ENCODE measurements at regions not wholly inside any gene's neighbourhood (a gene's known extent, or its start where the extent isn't known, plus 50 kb on each side); places are given as distances from the start of the nearest gene placed in this dataset.
A peak's percentile ranks its signal among the peaks of the same experiment; 100 is the strongest.

DNA sequence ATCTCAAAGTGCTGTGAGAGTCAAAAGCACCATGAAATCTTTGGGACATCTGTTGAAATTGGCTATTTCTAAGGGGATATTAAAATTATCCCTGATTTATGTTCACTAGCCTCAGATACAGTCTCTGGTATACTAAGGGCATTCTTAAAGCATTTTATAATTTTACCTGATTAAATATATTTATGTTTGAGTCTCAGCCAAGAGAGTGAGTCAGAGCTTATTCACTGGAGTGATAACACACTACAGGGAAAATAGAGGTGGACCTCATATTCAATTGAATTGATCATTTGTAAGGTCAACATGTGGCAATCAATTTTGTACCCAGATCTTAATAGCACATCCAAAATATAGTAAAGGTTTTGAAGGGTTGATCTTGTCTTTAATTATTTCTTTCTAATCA, 733.6 kb downstream of the EPHA3 start:
- DNase-seq (ENCODE audit: extremely low spot score) = no peak
- no peak overlapping the region for H3K27ac ChIP-seq (ENCODE audit: low read depth)
- H3K4me3 ChIP-seq (ENCODE audit: low read depth, low read length) = no peak overlapping the region

DNA sequence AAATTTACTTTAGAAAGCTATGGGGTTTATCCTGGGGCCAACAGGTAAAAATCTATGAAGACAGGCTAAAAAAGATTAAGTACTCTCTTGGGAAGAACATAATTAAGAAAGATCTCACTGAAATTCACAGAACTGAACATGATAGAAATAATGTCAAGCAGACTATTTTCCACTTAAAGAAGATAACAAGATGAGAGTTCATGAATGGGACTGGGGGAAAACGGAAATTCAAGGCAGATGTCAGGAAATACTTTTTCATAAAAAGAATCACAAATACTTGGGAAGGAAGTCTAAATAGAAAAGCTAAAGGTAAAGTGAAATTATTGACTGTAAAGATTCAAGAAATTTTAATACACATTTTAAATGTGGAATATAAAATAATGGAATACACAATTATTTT, 737.6 kb downstream of the EPHA3 start:
- Histone ChIP-seq H3K4me3 (ENCODE audit: low read depth, low read length) (no peak overlapping the region), H3K4me1 (ENCODE audit: insufficient read depth) (no peaks in the 10 kb centered on the region), H3K27ac (ENCODE audit: low read depth) (no peak overlapping the region), H3K36me3 (ENCODE audit: insufficient read depth) (no peaks in the 10 kb centered on the region)
- no peak for DNase-seq (ENCODE audit: extremely low spot score)
- WGBS = 83% methylated on average over 1 of the region's 1 CpG

More for the DNA sequence above, 733.6 kb downstream of the EPHA3 start:
- Histone ChIP-seq H3K36me3 (ENCODE audit: insufficient read depth) (no peaks in the 10 kb centered on the region), H3K4me1 (ENCODE audit: insufficient read depth) (no peaks in the 10 kb centered on the region)

DNA sequence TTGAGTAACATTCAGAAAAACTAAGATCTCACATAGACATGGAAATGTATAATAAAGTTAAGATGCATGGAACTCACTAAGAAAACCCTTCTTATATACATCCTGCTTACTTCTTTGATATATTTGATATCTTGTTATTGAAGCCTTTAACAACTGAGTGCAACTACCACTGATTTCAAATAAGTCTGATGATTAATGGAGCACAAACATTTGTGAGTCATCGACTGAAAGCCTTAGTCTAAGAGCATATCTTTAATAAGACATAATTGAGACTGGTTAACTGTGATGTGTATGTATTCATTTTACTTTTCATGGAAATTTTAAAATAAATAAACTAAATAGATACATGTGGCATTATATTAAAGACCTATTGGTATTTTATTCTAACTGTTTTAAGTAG, 740.5 kb downstream of the EPHA3 start:
- no peak overlapping the region for H3K4me3 ChIP-seq (ENCODE audit: low read depth, low read length)
- no peak overlapping the region for H3K27ac ChIP-seq (ENCODE audit: low read depth)
- H3K36me3 ChIP-seq (ENCODE audit: insufficient read depth) = no peaks in the 10 kb centered on the region
- no peak for DNase-seq (ENCODE audit: extremely low spot score)
- no peaks in the 10 kb centered on the region for H3K4me1 ChIP-seq (ENCODE audit: insufficient read depth)
- 87% methylated on average over 1 of the region's 1 CpG for WGBS

DNA sequence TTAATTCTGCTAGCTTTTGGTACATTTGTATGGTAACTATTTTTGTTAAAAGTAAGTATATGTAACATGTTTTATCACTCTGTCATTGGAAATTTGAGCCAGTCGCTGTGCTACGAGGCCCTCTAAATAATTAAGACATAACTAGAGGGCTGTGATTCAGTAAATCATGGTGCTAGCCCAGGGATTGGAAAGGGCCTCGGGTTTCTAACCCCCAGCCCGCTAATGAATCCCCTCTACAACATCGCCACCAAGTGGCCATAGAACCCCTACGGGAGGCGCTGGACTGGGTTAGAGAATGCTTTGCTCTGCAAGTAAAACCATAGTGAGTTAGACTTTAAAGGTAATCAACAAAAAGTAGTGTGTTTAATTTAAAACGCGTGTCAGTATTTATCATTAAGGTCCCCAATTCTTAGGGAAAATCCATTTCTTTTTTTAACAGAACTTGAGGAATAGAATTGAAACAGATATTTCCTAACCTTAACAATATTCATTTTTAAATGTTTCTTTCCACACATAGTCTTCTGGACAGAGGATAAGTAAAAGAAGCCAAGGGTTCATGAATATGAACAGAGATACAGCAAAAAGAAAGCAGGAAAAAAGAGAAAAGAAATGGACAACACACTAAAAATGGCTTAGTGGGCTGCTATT, 744.7 kb downstream of the EPHA3 start:
- 35% methylated on average over 9 of the region's 9 CpGs for WGBS
- Histone ChIP-seq H3K4me3 (ENCODE audit: low read depth, low read length) (no peak overlapping the region), H3K4me1 (ENCODE audit: insufficient read depth) (no peaks in the 10 kb centered on the region), H3K36me3 (ENCODE audit: insufficient read depth) (no peaks in the 10 kb centered on the region), H3K27ac (ENCODE audit: low read depth) (no peak overlapping the region)
- peak; percentile 18 for DNase-seq (ENCODE audit: extremely low spot score)

DNA sequence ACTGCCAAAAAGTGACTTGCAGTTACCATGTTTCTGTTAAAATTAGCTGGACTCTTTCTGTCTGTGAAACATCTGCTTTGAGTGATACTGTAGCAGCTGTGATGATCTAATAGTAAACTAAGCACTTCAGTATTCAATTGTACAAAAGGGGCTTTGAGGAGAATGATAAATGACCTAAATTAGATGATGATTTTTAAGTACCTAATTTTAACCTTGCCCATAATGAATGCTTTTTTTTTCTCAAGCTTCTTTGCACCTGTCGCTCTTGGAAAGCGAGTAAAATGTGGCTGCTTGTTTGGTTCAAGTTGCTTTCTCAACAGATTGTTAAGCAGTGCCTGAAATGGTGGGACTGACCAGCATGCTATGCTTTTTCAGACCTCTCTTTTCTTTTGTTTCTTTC, 752.3 kb downstream of the EPHA3 start:
- no peak for DNase-seq (ENCODE audit: extremely low spot score)
- 86% methylated on average over 2 of the region's 2 CpGs for WGBS
- no peak overlapping the region for H3K4me3 ChIP-seq (ENCODE audit: low read depth, low read length)
- no peak overlapping the region for H3K27ac ChIP-seq (ENCODE audit: low read depth)
- H3K36me3 ChIP-seq (ENCODE audit: insufficient read depth) = no peaks in the 10 kb centered on the region
- no peaks in the 10 kb centered on the region for H3K4me1 ChIP-seq (ENCODE audit: insufficient read depth)

DNA sequence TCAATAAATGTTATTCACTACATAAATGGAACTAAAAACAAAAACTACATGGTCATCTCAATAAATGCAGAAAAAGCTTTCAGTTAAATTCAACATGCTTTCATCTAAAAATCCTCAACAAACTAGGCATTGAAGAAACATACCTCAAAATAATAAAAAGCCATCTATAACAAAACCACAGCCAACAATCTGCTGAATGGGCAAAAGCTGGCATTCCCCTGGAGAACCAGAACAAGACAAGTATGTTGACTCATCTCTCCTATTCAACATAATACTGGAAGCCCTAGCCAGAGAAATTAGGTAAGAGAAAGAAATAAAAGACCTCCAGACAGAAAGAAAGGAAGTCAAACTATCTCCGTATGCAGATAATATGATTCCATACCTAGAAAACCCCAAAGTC, 759.9 kb downstream of the EPHA3 start:
- Histone ChIP-seq H3K27ac (ENCODE audit: low read depth) (no peak overlapping the region), H3K4me3 (ENCODE audit: low read depth, low read length) (no peak overlapping the region), H3K36me3 (ENCODE audit: insufficient read depth) (no peaks in the 10 kb centered on the region), H3K4me1 (ENCODE audit: insufficient read depth) (no peaks in the 10 kb centered on the region)
- 96% methylated on average over 1 of the region's 1 CpG for WGBS
- no peak for DNase-seq (ENCODE audit: extremely low spot score)

DNA sequence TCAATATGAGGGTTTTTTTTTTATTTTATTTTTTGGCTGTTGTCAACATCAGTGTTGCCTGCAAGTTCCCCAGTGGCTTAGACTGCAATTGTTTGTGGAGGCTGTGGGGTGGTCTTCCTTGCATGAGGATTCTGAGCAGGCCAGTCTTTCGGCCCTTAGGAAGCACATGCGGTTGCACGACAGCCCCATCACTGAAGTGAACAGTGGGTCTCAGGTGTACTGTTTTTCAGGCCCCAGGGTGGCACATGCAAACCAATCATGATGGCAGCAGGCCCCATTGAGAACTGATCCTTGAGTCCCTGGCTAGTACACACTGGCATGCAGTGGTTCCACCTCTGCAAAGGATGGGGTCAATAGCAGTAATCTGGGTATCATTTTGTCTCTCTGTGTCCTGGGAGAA, 768.7 kb downstream of the EPHA3 start:
- Histone ChIP-seq H3K36me3 (ENCODE audit: insufficient read depth) (no peaks in the 10 kb centered on the region), H3K27ac (ENCODE audit: low read depth) (no peak overlapping the region), H3K4me1 (ENCODE audit: insufficient read depth) (no peaks in the 10 kb centered on the region), H3K4me3 (ENCODE audit: low read depth, low read length) (no peak overlapping the region)
- no peak for DNase-seq (ENCODE audit: extremely low spot score)
- WGBS = 98% methylated on average over 3 of the region's 3 CpGs

DNA sequence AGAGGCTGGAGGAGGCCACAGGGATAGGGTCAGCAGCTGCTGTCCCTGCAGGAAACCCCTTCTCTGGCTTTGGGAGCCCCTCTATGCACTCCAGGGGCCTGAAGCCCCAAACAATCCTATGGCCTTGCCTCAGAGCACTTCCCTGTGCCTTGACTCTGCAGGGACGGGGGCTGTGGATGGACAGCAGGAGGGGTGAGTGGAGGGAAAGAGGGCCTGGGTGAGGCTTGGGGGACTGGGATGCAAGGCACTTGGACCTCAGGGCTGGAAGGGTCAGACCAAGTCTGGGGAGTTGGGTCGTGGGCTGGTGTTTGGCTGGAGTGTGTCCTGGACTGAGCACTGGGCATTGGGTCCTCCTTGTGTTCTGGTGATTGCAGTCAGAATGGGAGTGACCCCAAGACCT, 769.8 kb downstream of the EPHA3 start:
- no peaks in the 10 kb centered on the region for H3K36me3 ChIP-seq (ENCODE audit: insufficient read depth)
- H3K27ac ChIP-seq (ENCODE audit: low read depth) = no peak overlapping the region
- H3K4me1 ChIP-seq (ENCODE audit: insufficient read depth) = no peaks in the 10 kb centered on the region
- WGBS = 90% methylated on average over 2 of the region's 2 CpGs
- H3K4me3 ChIP-seq (ENCODE audit: low read depth, low read length) = no peak overlapping the region
- no peak for DNase-seq (ENCODE audit: extremely low spot score)

DNA sequence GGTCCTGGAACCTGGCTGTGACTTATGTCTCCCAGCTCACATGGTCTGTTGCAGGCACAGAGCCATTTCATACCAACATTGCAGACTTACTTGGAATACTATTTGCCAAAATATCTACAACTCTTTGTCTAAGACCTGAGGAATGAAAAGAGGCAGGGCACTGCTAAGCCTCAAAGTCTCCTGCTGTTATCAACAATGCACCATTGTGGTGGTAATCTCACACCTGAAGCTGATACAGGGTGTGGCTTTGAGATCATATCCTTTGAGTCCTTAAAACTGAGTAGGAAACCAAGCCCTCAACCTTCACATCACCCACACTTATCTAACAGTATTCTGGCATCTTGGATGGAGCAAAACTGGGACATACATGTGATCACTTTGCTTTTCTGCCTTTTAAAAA, 782.0 kb downstream of the EPHA3 start:
- Histone ChIP-seq H3K4me1 (ENCODE audit: insufficient read depth) (no peaks in the 10 kb centered on the region), H3K4me3 (ENCODE audit: low read depth, low read length) (no peak overlapping the region), H3K27ac (ENCODE audit: low read depth) (no peak overlapping the region), H3K36me3 (ENCODE audit: insufficient read depth) (no peaks in the 10 kb centered on the region)
- no peak for DNase-seq (ENCODE audit: extremely low spot score)

DNA sequence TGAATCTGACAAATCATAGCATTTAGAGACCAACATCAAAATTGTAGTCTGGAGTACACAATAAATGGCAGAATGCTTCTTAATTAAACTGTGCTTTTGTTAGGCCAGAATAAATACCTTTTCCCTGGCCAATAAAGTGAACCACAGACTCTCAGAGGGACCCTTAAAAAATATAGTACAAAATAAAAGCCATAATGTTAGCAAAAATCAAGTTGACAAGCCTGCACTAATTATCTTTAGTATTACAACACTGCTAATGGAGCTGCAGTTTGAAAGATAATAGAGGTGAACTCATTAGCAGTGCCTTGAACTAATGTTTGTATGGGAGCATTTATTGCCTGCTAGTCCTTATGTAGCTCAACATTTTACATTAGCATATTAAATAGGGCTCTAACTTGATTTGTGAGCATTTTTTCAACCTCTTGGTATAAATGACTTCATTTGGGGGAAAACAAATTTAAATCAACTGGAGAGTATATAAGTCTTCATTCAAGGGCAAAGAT, 801.3 kb downstream of the EPHA3 start:
- Histone ChIP-seq H3K27ac (ENCODE audit: low read depth) (no peak overlapping the region), H3K4me3 (ENCODE audit: low read depth, low read length) (no peak overlapping the region), H3K36me3 (ENCODE audit: insufficient read depth) (no peaks in the 10 kb centered on the region), H3K4me1 (ENCODE audit: insufficient read depth) (no peaks in the 10 kb centered on the region)
- DNase-seq (ENCODE audit: extremely low spot score) = no peak

DNA sequence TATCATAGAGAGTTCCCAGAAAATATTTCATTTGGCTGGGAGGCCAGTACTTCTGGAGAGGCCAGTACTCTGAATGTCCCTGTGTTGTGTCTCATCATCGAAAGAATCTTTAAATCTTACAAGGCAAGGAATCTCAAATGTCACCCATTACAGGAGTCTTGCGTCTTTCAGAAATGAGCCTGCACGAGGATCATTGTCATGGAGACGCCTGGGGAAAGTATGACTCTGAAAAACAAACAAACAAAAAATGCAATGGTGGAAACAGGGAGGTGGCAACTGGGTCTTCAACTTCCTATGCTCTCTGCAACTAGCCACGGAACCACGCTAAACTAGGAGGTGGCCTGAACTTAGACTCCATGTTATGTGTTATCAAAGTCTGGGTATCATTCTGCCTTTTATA, 804.6 kb downstream of the EPHA3 start:
- H3K36me3 ChIP-seq (ENCODE audit: insufficient read depth) = no peaks in the 10 kb centered on the region
- no peaks in the 10 kb centered on the region for H3K4me1 ChIP-seq (ENCODE audit: insufficient read depth)
- H3K4me3 ChIP-seq (ENCODE audit: low read depth, low read length) = no peak overlapping the region
- no peak overlapping the region for H3K27ac ChIP-seq (ENCODE audit: low read depth)
- 88% methylated on average over 6 of the region's 6 CpGs for WGBS
- no peak for DNase-seq (ENCODE audit: extremely low spot score)

DNA sequence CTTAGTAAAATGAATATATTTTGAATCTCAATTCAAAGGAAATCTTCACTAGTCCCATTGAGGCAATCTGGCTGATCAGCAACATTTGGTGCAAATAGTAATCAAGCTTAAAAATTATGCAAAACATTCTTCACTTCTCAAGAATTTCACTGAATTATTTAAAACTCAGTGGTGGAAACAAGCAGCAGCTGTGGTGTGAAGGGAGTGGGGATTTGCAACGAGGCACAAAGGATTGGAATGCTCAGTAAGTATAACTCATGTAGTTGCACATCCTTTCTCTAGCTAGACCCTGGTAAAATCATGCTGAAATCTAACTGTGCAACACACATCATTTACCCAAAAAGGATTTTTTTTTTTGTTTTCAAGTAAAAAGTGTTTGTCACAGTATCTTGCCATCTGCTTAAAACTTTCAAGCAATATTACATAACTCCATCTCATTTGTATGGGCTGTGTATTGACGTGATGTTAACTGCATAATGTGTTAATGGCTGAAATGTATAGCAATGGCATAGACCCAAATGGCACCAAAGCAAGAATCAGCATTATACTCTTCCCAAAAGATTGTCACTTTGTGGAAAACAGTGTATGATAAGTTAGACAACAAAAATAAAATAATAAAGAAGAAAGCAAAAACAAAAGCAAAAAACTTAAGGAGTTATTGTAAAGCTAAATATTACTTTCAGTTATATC, 816.6 kb downstream of the EPHA3 start:
- no peaks in the 10 kb centered on the region for H3K36me3 ChIP-seq (ENCODE audit: insufficient read depth)
- no peaks in the 10 kb centered on the region for H3K4me1 ChIP-seq (ENCODE audit: insufficient read depth)
- DNase-seq (ENCODE audit: extremely low spot score) = no peak
- H3K4me3 ChIP-seq (ENCODE audit: low read depth, low read length) = no peak overlapping the region
- no peak overlapping the region for H3K27ac ChIP-seq (ENCODE audit: low read depth)
- WGBS = 50% methylated on average over 2 of the region's 2 CpGs

DNA sequence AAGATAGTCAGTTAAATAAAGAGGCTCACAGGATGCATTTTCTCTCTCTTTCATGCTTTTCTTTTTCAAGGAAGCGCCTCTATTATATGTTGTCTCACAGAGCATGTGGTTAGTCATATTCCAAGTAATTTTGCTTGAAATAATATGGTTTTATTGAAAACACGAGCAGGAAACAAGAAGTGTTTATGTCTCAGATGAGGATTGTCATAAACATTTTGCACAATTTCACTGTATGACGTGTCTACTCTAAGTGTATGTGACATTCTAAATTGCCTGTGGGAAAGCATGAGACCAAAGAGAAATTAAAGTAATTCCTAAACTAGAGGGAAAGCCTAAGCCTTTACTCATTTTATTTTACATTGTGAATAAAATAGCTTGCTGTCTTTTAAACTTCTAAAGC, 818.6 kb downstream of the EPHA3 start:
- Histone ChIP-seq H3K27ac (ENCODE audit: low read depth) (no peak overlapping the region), H3K36me3 (ENCODE audit: insufficient read depth) (no peaks in the 10 kb centered on the region), H3K4me1 (ENCODE audit: insufficient read depth) (no peaks in the 10 kb centered on the region), H3K4me3 (ENCODE audit: low read depth, low read length) (no peak overlapping the region)
- 74% methylated on average over 3 of the region's 3 CpGs for WGBS
- no peak for DNase-seq (ENCODE audit: extremely low spot score)

DNA sequence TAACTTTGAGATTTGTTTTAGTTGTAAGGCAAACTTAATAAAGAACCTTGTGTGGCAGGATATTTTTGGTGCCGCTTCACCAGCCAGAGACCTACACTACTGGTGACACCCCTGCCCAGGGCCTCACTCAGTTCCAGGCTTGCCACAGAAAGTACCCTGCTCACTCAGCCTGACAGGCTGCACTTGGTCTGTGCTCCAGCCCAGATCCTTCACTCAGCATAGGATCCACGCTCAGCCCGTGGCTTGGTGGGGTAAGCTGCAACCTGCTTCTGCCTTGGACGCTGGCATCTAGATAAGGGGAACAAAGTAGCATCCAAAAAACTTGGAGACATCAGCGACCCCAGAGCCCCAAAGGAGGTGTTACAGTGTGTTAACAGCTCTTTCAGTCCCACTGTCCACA, 825.5 kb downstream of the EPHA3 start:
- Histone ChIP-seq H3K27ac (ENCODE audit: low read depth) (no peak overlapping the region), H3K4me3 (ENCODE audit: low read depth, low read length) (no peak overlapping the region), H3K4me1 (ENCODE audit: insufficient read depth) (no peaks in the 10 kb centered on the region), H3K36me3 (ENCODE audit: insufficient read depth) (no peaks in the 10 kb centered on the region)
- 93% methylated on average over 5 of the region's 5 CpGs for WGBS
- DNase-seq (ENCODE audit: extremely low spot score) = no peak

All from urinary bladder (tissue), 3 donors.